Non-pigmented ciliary epithelial cell (primary cell): ENCODE measurements at regions not wholly inside any gene's neighbourhood (a gene's known extent, or its start where the extent isn't known, plus 50 kb on each side); places are given as distances from the start of the nearest gene placed in this dataset.
"Not testable (repeated sequence)": the region's sequence is repeated elsewhere in the genome, so short reads cannot be mapped to it uniquely, and the experiment has no call there.

Experiments used
- DNase-seq: peaks from one replicate; pipeline ENCODE4 v3.0.0-alpha.2; 2010; ENCODE audit warnings: low read depth

DNA sequence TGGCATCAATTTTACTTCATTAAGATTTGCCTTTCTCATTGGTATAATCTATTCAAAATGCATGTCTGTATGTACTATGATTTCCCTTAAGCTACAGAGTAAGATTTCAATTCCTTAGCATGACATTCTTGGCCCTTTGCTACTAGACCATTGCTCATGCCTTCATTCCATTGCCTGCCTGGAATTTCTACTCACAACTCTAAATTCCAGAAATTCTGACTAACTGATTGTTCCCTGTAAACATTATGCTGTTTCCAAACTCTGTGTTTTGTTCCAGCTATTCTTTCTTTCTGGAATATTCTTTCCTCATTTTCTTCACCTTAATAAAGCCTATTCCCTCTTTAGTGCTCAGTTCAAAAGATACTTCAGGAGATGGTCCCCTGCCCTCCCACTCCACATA lies 568.8 kb upstream of the SEMA6A start:
- no peak for DNase-seq

GRCh38 chr5:117138523-117138922 lies 563.9 kb upstream of the SEMA6A start:
- DNase-seq, result no peak

DNA sequence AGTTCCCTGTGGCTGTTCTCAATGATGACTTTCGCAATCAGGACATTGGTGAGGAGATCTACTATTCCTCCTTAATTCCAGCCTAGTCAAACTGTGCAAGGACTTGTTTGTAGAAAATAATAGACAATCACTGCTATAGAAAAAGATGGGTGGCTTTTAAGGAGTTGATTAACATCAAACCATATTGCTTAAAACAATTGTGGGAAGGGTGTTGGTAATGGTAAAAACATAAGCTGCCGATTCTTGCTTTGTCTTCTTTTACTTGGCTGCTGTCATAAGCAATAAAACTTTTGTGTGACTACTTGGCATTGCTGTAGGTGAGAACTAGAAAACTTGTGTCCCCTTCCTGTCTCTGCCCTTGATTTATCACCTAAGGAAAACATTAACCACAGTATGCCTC lies 561.2 kb upstream of the SEMA6A start:
- no peak for DNase-seq

DNA sequence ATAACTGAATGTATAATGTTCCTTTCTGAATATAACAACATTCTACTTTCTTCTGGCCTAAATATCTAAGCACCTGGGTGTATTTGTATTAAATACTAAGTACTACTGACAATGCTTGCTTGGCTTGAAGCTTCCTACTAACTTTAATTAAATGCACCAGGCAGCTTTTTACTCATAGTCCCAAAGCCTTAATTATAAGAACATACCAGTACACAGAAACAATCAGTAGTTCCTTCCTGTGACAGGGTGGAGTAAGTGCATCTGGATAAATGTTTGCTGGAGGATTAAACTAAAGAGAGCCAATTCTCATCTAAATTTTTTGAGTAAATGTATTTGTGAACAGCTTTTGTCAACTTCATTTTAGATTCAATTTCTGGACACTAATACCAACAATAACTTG lies 558.6 kb upstream of the SEMA6A start:
- no peak for DNase-seq

GRCh38 chr5:117131876-117132275 lies 557.3 kb upstream of the SEMA6A start:
- DNase-seq, result no peak

DNA sequence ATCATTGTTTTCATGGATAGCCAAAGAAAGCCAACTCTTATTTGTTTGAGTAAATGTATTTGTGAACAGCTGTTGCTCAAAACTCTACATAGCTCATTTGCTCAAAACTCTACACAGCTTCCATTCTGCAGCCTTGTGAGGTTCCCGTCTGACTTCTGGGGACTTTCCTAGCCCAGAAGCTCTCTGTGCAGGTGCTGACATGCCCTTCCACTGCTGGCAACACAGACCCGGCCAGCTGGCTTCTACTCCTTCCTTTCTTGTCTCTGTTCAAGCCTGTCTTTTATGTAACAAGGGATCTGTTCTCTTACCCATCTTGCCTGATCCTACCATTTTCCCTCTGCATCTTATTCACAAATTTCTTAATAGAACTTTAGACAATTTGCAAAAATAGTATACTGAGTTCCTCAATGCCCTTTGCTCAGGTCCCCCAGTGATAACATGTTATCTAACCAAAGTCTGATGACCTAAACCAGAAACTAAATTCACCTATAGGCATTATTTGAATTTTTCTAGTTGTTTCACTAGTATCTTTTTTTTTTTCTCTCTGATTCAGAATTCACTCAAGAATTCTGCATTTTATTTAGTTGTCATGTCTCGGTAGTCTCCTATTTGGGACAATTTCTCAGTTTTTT lies 556.5 kb upstream of the SEMA6A start:
- no peak for DNase-seq

- DNase-seq, result no peak
These were observed 543.9 kb upstream of the SEMA6A start for GRCh38 chr5:117118499-117118898.

- not testable (repeated sequence) for DNase-seq
These were observed 542.7 kb upstream of the SEMA6A start for GRCh38 chr5:117117314-117117713.

- no peak for DNase-seq
These were observed 535.9 kb upstream of the SEMA6A start for GRCh38 chr5:117110548-117110947.

- no peak for DNase-seq
These were observed 533.2 kb upstream of the SEMA6A start for GRCh38 chr5:117107859-117108258.

- DNase-seq, result no peak
These were observed 529.1 kb upstream of the SEMA6A start for GRCh38 chr5:117103703-117104102.

DNA sequence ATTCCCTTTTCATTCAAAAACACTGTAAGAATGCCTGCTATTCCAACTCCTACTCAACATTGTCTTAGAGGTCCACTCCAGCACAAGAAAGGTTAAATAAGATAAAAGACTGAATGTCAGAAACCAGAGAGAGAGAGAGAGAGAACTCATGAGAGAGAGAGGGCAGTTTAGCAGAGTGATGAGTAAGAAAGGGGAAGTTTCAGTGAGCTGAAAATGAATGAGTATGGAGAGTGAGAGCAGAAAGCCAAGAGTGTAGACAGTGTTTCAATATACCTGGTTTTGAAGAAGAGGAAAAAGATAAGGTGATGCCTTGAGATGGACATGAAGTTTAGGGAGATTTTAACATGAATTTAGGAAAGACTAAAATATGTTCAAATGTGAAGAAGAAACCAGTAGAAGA lies 528.0 kb upstream of the SEMA6A start:
- no peak for DNase-seq

GRCh38 chr5:117100176-117100575 lies 525.6 kb upstream of the SEMA6A start:
- DNase-seq, result no peak

DNA sequence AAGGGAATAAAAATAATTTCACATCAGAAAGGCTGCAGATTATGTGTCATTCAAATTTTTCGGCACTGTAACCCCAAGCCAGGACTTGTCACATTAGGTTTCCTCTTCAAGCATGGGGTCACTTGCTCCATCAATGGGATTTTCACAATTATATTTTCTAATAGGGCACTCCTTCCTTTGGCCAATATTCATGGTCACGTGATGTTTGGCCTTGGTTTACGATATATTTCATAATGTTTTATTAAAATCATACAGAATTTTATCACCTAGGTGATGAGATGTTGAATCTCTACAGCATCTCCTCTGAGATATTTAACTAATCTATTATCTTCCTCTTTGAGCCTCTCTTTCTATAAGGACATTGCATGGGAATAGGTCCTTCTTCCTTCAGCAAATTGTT lies 523.5 kb upstream of the SEMA6A start:
- DNase-seq, result no peak

DNA sequence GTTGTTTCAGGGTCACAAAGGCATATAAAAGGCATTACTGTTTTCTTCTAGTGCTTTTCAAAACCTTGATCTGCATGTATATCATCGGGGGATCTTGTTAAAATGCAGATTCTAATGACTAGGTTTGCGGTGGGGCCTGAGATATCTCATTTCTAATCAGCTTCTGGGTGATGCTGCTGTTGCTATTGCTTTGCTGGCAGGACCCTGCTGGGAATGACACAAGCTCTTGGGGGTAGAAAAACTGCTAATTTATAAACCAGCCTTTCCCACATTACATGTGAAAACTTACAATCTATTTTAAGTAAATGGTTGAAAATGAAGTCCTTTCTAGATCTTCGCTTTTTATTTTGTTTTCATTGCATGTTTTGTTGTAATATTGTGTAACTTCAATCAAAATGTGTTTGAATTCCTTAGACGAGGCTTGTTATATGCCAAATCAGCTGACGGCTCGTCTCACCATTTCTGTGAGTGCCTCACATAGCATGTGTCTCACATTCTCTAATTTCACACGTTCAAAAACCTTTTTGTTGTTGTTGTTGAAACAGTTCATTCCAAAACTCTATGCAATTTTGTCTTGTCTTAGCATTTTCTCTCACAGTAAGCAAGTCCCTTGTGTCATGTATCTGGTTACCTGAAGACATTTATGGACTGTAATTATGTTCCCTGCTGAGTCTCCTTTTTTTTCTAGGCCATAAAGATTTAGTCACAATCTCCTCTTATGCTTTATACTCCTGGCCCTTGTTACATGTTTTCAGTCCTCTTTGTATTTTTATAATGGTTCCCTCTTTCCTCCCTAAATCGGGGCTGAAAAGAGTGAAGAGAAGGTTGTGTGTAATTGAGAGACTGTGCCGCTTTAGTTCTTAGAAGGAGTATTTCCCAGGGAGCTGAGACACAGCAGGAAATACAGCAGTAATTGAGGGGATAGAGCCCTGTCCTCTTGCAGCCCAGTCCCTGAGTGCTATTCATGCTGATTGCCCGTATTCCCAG lies 521.0 kb upstream of the SEMA6A start:
- DNase-seq, result no peak

GRCh38 chr5:117094114-117094815 lies 519.6 kb upstream of the SEMA6A start:
- no peak for DNase-seq

DNA sequence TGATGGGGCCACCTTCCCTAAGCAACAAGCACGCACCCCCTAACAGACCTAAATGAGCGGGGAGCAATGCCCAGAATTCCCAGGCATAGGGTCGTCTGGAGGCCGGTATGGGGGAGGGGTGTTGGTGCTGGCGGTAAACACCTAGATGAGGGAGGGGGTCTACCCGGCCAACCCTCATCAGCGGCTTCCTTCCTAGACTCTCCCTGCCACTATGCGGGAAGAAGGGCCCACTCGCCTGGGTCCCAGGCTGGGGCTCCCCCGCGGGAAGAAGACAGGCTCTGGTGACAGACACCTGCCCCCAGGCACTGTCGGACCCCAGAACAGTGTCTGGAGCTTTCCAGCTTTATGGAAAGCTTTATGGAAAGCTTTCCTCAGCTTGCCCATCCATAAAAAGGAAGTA lies 519.0 kb upstream of the SEMA6A start:
- no peak for DNase-seq

GRCh38 chr5:117089001-117089400 lies 514.4 kb upstream of the SEMA6A start:
- DNase-seq, result no peak

DNA sequence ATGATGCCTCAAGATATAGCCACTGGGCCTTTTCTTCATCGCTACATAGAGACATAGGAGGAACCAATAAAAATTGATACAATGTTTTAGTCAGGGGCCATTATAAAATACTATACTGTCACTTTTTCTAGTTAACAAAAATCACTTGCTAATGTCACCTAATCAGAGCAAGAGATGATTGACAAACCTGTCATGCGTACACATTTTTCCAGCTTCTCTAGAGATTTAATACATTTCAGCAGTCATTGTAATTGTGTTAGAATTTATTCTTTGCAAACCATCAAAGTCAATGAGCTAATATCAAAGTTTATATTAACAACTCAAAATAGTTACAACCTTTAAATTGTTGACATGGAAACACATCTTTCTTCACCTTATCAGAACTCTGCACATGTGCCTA lies 513.6 kb upstream of the SEMA6A start:
- DNase-seq, result no peak

- DNase-seq, result no peak
These were observed 509.4 kb upstream of the SEMA6A start for GRCh38 chr5:117084067-117084466.

- DNase-seq, result no peak
These were observed 508.4 kb upstream of the SEMA6A start for GRCh38 chr5:117082977-117083376.

DNA sequence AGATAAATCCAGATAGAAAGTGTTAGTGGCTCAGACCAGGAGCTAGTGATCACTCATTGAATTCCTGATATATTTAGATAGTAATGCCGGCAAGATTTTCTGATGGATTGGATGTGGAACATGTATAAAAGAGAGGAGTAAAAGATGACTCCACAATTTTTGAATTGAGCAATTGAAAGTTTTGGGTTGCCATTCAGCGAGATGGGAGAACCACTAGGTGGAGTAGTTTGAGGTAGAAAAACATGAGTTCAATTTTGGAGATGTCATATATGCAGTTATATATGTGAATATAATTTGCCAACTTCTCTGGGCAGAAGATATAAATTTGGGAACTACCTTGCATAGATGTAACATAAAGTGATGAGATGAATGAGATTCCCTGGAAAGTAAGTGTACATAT lies 502.5 kb upstream of the SEMA6A start:
- DNase-seq, result no peak

DNA sequence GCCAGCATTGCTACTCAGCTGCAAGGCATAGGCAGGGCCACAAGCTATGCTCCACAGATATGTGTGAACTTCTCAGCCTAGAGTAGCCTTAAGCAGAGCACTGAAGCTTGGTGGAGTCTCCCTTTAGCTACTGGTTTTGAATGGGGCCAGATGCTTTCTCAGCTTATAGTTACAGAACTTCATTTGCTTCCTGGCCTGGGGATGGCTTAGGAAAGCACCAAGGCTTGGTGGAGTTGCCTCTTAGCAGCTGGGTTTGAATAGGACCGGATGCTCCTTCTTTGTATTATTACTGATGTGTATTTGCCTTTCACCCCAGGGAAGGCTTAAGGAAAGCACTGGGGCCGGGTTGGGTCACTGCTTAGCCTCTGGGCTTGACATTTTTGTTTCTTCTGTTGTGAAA lies 497.8 kb upstream of the SEMA6A start:
- no peak for DNase-seq
